GM18868 (cell line): ENCODE measurements at regions not wholly inside any gene's neighbourhood (a gene's known extent, or its start where the extent isn't known, plus 50 kb on each side); places are given as distances from the start of the nearest gene placed in this dataset.

ENCODE experiments used
- ATAC-seq: cut with Tn5 transposase; IDR thresholded peaks from one replicate; pipeline ENCODE4 v1.9.1; 2021; ENCODE audit warnings: mild to moderate bottlenecking, moderate library complexity; ENCODE audit not compliant: unreplicated experiment

DNA sequence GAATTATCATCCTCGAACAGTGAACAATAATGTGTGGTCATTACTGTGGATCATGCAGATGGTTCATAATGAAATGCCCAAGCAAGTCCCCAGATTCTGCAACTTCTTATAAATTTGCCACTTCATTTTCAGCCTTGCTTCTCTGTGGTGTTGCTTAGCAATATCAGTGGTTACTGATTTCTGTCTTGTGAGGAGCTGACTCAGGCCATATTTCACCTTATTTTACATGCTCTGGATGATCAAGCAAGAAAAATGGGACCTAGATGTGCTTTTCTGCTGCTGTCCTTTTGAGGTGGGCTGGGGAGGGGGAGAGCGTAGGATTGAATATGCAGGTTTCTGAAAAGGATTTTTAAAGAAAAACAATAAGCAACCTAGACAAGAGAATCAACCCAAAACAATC lies 188.3 kb downstream of the SLC24A2 start:
- no peak for ATAC-seq

DNA sequence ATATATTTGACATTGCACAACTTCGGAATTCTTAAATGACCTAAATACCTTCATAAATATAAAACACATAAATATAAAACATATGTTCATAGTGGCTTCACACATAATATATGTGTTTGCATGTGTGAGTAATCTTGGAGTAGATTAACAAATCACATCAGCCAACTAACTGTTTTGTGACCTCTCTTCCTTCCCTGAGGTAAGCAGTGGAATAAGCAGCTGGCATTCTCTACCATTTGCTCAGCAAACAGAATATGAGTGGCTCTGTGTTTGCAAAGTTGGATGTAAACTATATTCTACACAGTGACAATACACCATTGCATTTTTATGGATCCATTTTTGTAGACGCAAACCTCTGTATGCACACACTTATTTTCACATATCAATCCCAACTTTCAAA lies 189.9 kb downstream of the ACER2 start:
- ATAC-seq = no peak

DNA sequence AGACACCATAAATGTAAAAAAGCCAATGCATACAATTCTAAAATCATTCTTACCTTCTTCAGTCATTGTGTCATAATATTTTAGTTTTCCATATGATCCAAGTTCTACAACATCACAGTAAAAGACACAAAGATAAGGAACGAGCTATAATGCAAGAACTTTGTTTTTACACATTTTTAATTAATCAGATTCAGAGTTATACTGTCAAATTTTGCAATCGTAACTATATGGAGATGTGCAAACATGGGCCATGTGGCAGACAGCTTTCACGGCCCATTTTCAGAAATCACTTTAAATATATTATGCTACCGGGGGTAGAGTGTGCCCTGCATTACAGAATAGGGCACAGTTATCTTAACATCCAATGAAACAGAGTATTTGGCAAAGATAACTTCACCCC lies 188.4 kb downstream of the ACER2 start:
- no peak for ATAC-seq

- ATAC-seq = no peak
Measured at GRCh38 chr9:19595003-19595402, 186.2 kb downstream of the ACER2 start.

GRCh38 chr9:19587678-19588077 lies 178.9 kb downstream of the ACER2 start:
- ATAC-seq = no peak

- ATAC-seq = no peak
Measured at GRCh38 chr9:19583890-19584289, 175.1 kb downstream of the ACER2 start.

DNA sequence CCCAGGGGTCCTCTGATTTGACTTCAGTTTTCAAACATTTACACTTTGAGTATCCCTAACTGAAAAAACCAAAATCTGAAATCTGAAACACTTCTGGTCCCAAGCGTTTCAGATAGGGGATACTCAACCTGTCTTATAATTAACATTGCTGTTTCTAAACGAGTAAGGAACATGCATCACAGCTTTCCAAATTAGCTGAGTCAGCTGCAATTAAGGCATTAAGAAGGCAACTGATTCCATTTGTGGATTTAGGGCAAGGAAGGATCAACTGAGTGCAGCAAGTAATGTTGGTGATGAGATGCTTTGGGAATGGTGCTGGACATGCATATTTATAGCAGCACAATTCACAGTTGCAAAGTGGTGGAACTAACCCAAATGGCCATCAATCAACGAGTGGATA lies 168.6 kb downstream of the ACER2 start:
- ATAC-seq = no peak

DNA sequence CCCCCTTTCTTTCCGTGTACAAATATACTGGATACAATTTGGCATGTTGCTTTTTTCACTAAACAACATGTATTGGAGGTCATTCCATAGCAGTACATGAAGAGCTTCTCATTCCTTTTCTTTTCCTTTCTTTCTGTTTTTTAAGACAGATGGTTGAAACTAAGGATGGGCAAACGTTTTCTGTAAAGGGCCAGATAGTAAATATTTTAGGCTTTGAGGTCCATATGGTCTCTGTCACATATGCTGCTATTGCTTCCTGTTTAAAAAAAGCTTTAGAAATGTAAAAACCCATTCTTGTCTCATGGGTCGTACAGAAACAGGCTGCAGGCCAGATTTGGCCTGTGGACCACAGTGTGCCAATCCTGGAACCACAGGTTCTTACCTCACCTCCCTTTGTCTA lies 160.1 kb downstream of the ACER2 start:
- no peak for ATAC-seq

- ATAC-seq = no peak
Measured at GRCh38 chr9:19564396-19565061, 155.7 kb downstream of the ACER2 start.

- ATAC-seq = no peak
Measured at GRCh38 chr9:19555214-19555613, 146.4 kb downstream of the ACER2 start.

DNA sequence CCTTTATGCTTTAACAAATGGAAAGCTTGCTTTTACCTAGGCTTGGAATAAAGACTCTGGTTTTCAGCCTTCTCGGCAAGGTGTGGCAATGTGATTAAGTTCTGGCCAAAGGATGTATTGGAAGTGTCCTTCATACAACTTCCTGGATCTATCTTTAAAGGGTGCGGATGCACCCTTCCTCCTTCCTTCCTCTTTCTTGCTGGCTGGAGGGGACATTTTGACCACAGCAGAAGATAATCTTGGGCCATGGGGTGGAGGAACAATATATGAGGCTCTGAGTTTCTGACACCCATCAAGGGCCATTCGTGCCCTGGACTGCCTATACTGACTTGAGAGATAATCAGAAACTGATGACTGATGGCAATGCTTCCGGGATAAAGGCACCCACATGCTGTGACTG lies 145.7 kb downstream of the ACER2 start:
- ATAC-seq = no peak

- no peak for ATAC-seq
Measured at GRCh38 chr9:19553441-19553840, 144.6 kb downstream of the ACER2 start.

GRCh38 chr9:19552282-19553105 lies 143.7 kb downstream of the ACER2 start:
- ATAC-seq = no peak

GRCh38 chr9:19551124-19551929 lies 142.5 kb downstream of the ACER2 start:
- peak; percentile 67 for ATAC-seq

DNA sequence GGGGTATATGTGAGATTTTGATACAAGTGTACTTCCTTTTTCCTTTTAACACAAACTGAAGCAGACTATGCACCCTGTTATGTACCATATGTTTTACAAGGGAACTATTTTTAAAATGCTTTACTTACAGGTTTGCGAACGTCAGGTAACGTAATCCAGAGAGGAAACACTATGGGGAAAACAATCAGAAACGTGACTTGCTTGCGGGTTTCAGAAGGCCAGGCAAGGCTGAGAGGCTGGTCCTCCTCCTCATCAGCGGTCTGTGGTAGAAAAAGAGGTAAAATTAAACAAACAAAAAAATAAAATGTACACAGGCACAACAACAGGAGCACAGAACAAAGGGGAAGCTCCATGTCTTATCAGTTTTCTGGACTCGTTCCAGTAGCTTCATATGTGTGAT lies 141.2 kb downstream of the ACER2 start:
- no peak for ATAC-seq

- no peak for ATAC-seq
Measured at GRCh38 chr9:19533373-19533772, 124.6 kb downstream of the ACER2 start.

GRCh38 chr9:19527663-19528062 lies 118.9 kb downstream of the ACER2 start:
- no peak for ATAC-seq

DNA sequence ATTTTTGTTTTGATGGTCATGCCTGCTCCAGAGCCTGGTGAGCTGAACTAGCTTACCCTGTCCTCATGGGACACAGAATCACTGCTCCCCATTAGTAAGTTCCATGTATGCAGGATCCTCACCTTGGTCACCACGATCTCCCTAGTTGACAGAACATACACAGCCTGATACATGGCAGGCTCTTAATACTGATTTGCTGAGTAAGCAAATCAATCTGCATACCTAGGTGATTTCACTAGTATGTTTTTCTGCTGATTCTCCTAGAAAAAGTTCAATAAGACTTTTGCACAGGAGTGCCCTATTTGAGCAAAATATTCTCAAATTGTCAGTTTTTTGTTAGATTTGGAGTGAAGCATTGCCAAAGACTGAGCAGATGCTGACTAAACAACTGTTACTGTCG lies 113.7 kb downstream of the ACER2 start:
- ATAC-seq = no peak

DNA sequence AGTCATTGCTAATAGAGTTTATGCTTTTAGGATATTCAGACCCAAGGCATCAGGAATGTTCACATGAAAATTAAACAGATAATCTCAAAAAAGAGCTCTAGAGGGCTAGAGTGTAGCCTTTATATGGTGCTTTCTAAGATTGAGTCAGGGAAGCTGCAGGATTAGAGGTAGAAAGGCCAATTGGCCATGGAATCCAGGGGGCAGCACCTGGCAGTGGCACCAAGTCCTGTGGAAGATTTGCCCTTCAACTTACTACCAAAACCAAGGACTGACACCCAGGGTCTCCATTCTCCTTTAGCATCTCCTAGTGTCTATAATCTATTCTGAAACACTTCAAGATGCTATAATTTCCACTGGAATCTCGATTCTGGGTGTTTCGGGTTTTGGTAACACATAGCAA lies 112.4 kb downstream of the ACER2 start:
- no peak for ATAC-seq

DNA sequence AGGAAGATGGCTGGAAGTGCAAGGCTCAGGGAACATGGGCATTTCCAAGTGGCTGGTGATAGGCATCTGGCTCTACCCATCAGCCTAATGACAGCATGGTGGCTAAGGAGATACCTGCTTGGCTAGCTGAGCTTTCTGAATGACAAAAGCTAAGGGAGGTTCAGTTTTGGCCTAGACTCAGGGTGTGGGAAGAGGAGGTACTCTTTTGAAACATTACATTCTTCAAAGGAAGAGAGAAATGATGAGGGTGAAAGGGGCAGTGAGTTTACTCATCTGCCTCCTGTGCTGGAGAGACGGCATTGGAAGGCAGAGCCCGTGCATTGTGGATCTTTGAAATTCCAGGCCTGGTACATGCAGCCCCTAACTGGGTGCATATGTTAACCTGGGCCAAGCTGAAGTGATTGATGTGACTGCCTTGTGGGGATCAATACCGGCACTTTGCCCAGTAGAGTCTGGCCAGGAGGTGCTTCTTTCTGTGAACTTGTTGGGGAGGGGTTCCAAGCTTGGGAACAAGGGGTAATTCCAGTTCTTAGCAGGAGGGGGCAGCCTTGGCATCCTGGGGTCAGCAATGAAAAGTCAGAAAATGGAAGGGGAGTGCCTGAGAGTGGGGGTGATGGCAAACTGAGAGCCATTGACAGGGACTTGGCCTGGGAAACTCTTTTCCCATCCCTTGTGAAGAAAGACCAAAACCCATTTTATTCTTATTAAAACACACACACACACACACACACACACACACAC lies 108.6 kb downstream of the ACER2 start:
- peak; percentile 48 for ATAC-seq

DNA sequence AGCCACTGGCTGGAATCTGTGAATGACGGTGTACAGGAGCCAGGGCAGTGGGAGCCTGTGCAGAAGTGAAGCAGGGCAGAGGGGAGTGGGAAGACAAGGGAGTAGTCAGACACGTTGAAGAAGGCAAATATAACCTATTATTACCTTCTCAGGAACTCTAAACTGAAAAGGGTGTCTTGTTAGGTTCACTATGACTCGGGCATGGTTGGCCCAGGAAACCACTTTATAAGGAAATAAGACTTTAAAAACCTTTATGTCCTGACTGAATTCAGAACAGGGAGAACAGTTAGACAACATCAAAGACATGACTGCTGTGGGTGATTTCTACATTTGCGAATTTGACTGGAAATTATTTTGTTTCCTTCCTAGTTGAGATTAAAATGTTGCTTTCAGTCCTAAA lies 107.5 kb downstream of the ACER2 start:
- ATAC-seq = no peak
